Fibroblast of mammary gland (primary cell): ENCODE measurements at regions not wholly inside any gene's neighbourhood (a gene's known extent, or its start where the extent isn't known, plus 50 kb on each side); places are given as distances from the start of the nearest gene placed in this dataset.

Experiments
- DNase-seq: peaks from one replicate; pipeline ENCODE4 v3.0.0-alpha.2; 2010; ENCODE audit warnings: low read depth
- H3K4me3 ChIP-seq: 2 replicates; pipeline ENCODE4 v1.5.1; 2011; ENCODE audit warnings: low read depth, mild to moderate bottlenecking, low read length, moderate library complexity; ENCODE audit not compliant: control insufficient read depth
- CTCF ChIP-seq: conservative IDR thresholded peaks from 2 replicates; pipeline ENCODE4 v1.5.1; 2011; ENCODE audit warnings: low read depth, low read length, inconsistent platforms; ENCODE audit not compliant: control insufficient read depth, insufficient read depth

- DNase-seq: no peak
- TF ChIP-seq CTCF: no peak
- H3K4me3 ChIP-seq: no peak overlapping the region
Observed at GRCh38 chr16:85507342-85507741, 105.8 kb upstream of the GSE1 start.

GRCh38 chr16:85508388-85508787 lies 104.7 kb upstream of the GSE1 start:
- H3K4me3 ChIP-seq: no peak overlapping the region
- TF ChIP-seq CTCF: no peak
- DNase-seq: no peak

- no peak overlapping the region for H3K4me3 ChIP-seq
- DNase-seq: no peak
- no peak for TF ChIP-seq CTCF
Observed at GRCh38 chr16:85508993-85509392, 104.1 kb upstream of the GSE1 start.

GRCh38 chr16:85510041-85510659 lies 103.0 kb upstream of the GSE1 start:
- no peak for DNase-seq
- H3K4me3 ChIP-seq: no peak overlapping the region
- no peak for TF ChIP-seq CTCF

GRCh38 chr16:85511938-85512807 lies 100.9 kb upstream of the GSE1 start:
- H3K4me3 ChIP-seq: no peak overlapping the region
- TF ChIP-seq CTCF: no peak
- DNase-seq: no peak

GRCh38 chr16:85512808-85513115 lies 100.4 kb upstream of the GSE1 start:
- no peak for TF ChIP-seq CTCF
- DNase-seq: no peak

More at GRCh38 chr16:85512808-85513115, 100.4 kb upstream of the GSE1 start:
- no peak overlapping the region for H3K4me3 ChIP-seq
